Left lung (tissue), 4 donors: ENCODE measurements at regions not wholly inside any gene's neighbourhood (a gene's known extent, or its start where the extent isn't known, plus 50 kb on each side); places are given as distances from the start of the nearest gene placed in this dataset.

Experiments used
- ATAC-seq: fragments of 200-7000 bp; cut with Tn5 transposase; one replicate; pipeline ENCODE4 v1.9.1; 2020; ENCODE audit warnings: moderate library complexity
- DNase-seq, 4 donors: peaks; one replicate each; pipeline ENCODE4 v3.0.0-alpha.2; 2013 to 2020
- H3K27ac ChIP-seq, 2 donors: fragments of 200-600 bp; sonication (generic) in 1 of 2; one replicate each; pipeline versions ENCODE4 v1.5.0 to v1.8.0; 2020 to 2021
- H3K27me3 ChIP-seq, 2 donors: fragments of 200-600 bp; sonication (generic) in 1 of 2; one replicate each; pipeline versions ENCODE4 v1.5.0 to v1.8.0; 2020 to 2021
- H3K36me3 ChIP-seq, 2 donors: fragments of 200-600 bp; sonication (generic) in 1 of 2; one replicate each; pipeline versions ENCODE4 v1.5.0 to v1.8.0; 2020 to 2021
- H3K4me1 ChIP-seq, 2 donors: fragments of 200-600 bp; one replicate each; pipeline ENCODE4 v1.8.0; 2021
- H3K4me3 ChIP-seq, 2 donors: fragments of 200-600 bp; sonication (generic) in 1 of 2; one replicate each; pipeline versions ENCODE4 v1.5.0 to v1.8.0; 2020 to 2021; ENCODE audit warnings: mild to moderate bottlenecking in 1 of 2
- H3K9me3 ChIP-seq, 2 donors: fragments of 200-600 bp; sonication (generic) in 1 of 2; one replicate each; pipeline versions ENCODE4 v1.5.0 to v1.8.0; 2020 to 2021
- CTCF ChIP-seq, 2 donors: fragments of 200-600 bp; sonication (generic) in 1 of 2; IDR thresholded peaks; one replicate each; pipeline versions ENCODE4 v1.5.0 to v1.8.0; 2021; ENCODE audit warnings: antibody characterized with exemption in 2 of 2
- intact Hi-C, 2 donors: fragments of 100-400 bp; cut with DNase I; formaldehyde crosslinking; loops; one replicate each; pipeline versions ENCODE4 v1.11.2 to v1.14.2; 2022
- donor health status: DM: no; HTN: yes; CAD: no.
- donor health status: DM: no; HTN: no; CAD: no.

DNA sequence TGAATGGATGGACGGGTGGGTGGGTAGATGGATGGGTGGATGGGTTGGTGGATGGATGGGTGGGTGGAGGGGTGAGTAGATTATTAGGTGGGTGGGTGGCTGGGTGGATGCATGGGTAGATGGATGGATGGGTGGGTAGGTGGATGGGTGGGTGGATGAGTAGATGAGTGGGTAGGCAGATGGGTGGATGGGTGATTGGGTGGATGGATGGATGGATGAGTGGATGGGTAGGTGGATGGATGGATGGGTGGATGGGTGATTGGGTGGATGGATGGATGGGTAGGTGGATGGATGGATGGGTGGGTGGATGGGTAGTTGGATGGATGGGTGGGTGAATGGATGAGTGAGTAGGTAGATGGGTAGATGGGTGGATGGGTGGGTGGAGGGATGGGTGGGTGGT, 59.6 kb upstream of the ADGRA1 start:
- no peak overlapping the region for H3K4me3 ChIP-seq
- no peaks in the 10 kb centered on the region for H3K4me1 ChIP-seq
- H3K9me3 ChIP-seq: no peaks in the 10 kb centered on the region
- TF ChIP-seq CTCF (IDR thresholded peaks at IDR 0.05): no peak
- DNase-seq (no peak), ATAC-seq (no peak)
- H3K36me3 ChIP-seq: no peaks in the 10 kb centered on the region
- H3K27me3 ChIP-seq: peaks cover 0 to 88% of the 10 kb centered on the region in 2 donors
- intact Hi-C loops: no loop called here
- no peak overlapping the region for H3K27ac ChIP-seq

GRCh38 chr10:133027482-133027881, 60.2 kb upstream of the ADGRA1 start:
- Histone ChIP-seq H3K27ac (no peak overlapping the region), H3K4me1 (no peaks in the 10 kb centered on the region), H3K27me3 (peaks cover 0 to 88% of the 10 kb centered on the region in 2 donors), H3K9me3 (no peaks in the 10 kb centered on the region), H3K4me3 (no peak overlapping the region), H3K36me3 (no peaks in the 10 kb centered on the region)
- no peak for DNase-seq
- intact Hi-C loops: no loop called here
- TF ChIP-seq CTCF (IDR thresholded peaks at IDR 0.05): no peak
- ATAC-seq: no peak

DNA sequence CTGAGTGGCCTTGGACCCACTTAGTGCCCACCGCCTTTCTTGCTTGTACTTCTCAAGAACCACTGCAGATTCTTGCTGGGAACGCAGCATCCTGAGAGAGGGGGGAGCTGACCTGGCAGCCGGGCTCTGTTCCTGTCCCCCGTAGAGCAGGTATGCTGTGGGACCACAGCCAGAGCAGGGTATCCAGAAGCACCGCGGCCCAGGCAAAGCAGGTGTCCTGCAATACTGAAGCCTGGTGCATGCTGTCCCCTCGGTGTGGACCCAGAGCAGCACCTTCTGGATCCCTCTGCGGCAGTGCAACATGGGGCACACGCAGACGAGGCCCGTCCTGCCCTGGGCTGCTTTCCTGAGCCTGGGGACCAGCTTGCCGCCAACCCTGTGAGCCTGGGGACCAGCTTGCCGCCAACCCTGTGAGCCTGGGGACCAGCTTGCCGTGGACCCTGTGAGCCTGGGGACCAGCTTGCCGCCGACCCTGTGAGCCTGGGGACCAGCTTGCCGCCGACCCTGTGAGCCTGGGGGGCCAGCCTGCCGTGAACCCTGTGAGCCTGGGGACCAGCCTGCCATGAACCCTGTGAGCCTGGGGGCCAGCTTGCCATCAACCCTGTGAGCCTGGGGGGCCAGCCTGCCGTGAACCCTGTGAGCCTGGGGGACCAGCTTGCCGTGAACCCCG, 60.9 kb upstream of the ADGRA1 start:
- TF ChIP-seq CTCF (IDR thresholded peaks at IDR 0.05): no peak
- ATAC-seq (no peak), DNase-seq (peak in 1 of 4 donors; percentile 72)
- no peaks in the 10 kb centered on the region for H3K36me3 ChIP-seq
- intact Hi-C loops: no loop called here
- H3K4me1 ChIP-seq: no peaks in the 10 kb centered on the region
- peaks cover 0 to 88% of the 10 kb centered on the region in 2 donors for H3K27me3 ChIP-seq
- no peaks in the 10 kb centered on the region for H3K9me3 ChIP-seq
- no peak overlapping the region for H3K4me3 ChIP-seq
- no peak overlapping the region for H3K27ac ChIP-seq

DNA sequence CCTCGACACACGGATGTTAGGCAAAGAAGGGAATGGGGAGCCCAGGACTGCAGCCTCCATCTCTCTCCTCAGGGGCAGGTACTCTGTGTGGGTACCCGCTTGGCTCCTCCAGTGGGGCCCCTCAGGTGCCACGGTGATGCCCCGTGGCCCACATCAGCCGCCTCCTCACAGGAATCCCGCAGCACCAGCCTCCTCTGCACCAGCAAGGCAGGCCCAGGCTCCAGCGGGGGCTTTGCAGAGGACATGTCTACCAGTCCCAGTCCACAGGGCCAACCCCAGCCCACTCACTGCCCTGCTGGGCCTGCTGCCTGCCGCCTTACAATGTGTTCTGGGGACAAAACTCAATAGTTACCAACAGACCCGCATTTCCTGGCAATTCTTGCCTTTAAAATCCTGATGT, 61.6 kb upstream of the ADGRA1 start:
- intact Hi-C loops: no loop called here
- no peaks in the 10 kb centered on the region for H3K4me1 ChIP-seq
- no peak overlapping the region for H3K4me3 ChIP-seq
- DNase-seq (peak in 1 of 4 donors; percentile 72), ATAC-seq (no peak)
- H3K36me3 ChIP-seq: no peaks in the 10 kb centered on the region
- H3K27ac ChIP-seq: no peak overlapping the region
- peaks cover 0 to 86% of the 10 kb centered on the region in 2 donors for H3K27me3 ChIP-seq
- TF ChIP-seq CTCF (IDR thresholded peaks at IDR 0.05): no peak
- H3K9me3 ChIP-seq: no peaks in the 10 kb centered on the region

GRCh38 chr10:133025558-133026090, 62.1 kb upstream of the ADGRA1 start:
- no peaks in the 10 kb centered on the region for H3K9me3 ChIP-seq
- DNase-seq: peak in 1 of 4 donors; percentile 50
- H3K27ac ChIP-seq: no peak overlapping the region
- TF ChIP-seq CTCF (IDR thresholded peaks at IDR 0.05): no peak
- intact Hi-C loops: no loop called here
- H3K4me1 ChIP-seq: no peaks in the 10 kb centered on the region
- H3K27me3 ChIP-seq: peaks cover 0 to 86% of the 10 kb centered on the region in 2 donors
- no peaks in the 10 kb centered on the region for H3K36me3 ChIP-seq
- no peak overlapping the region for H3K4me3 ChIP-seq
- ATAC-seq: no peak
